ENCODE measurements at regions not wholly inside any gene's neighbourhood (a gene's known extent, or its start where the extent isn't known, plus 50 kb on each side); places are given as distances from the start of the nearest gene placed in this dataset.
"Not testable (repeated sequence)": the region's sequence is repeated elsewhere in the genome, so short reads cannot be mapped to it uniquely, and the experiment has no call there.

DNA sequence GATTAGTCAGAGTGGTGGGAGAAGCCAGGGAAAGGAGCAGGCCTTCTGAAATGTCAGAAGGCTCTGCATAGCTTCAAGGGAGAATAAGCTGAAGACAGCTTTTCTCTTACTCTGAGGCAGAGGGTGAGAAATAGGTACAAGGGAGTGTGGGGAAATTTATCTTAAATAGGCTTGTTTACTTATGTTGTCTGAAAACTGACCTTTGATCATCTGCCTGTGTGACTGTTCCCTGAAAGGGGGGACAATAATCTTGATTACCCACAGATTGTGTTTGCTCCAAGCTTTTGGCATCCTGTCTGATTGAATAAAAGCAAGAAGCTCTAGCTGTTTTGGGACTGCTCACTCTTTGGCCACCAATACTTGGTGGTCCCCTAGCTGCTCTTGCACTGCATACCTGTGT, 91.7 kb upstream of the TMSB4Y start:
- Histone ChIP-seq H3K9me3 (ENCODE audit: low read length) (no peaks in the 10 kb centered on the region), H3K4me2 (ENCODE audit: low read length) (no peak overlapping the region)
- TF ChIP-seq, protein P1, sequence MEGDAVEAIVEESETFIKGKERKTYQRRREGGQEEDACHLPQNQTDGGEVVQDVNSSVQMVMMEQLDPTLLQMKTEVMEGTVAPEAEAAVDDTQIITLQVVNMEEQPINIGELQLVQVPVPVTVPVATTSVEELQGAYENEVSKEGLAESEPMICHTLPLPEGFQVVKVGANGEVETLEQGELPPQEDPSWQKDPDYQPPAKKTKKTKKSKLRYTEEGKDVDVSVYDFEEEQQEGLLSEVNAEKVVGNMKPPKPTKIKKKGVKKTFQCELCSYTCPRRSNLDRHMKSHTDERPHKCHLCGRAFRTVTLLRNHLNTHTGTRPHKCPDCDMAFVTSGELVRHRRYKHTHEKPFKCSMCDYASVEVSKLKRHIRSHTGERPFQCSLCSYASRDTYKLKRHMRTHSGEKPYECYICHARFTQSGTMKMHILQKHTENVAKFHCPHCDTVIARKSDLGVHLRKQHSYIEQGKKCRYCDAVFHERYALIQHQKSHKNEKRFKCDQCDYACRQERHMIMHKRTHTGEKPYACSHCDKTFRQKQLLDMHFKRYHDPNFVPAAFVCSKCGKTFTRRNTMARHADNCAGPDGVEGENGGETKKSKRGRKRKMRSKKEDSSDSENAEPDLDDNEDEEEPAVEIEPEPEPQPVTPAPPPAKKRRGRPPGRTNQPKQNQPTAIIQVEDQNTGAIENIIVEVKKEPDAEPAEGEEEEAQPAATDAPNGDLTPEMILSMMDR (IDR thresholded peaks at IDR 0.05; ENCODE audit: low read length) = no peak
- TF ChIP-seq EZH2 (IDR thresholded peaks at IDR 0.05; ENCODE audit: borderline replicate concordance, low read length) = no peak

DNA sequence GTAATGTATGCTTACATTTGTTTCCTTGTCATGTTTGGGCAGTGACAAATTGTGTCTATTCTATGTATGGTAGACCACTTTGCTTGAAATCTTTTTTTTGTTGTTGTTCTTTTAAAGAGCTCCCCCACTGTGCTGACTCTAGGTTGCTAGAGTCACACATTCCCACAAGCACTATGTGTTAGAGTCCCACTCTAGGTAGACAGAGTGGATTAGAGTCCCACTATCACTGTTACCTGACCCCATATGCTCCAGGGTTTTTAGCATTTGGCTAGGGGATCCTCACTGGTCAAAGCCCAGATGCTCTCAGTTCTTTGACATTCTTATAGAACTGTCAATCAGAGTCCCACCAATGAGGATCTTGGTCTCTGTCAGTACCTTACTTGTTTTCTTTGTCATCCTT, 111.2 kb upstream of the TMSB4Y start:
- H3K9me3 ChIP-seq (ENCODE audit: low read length) = no peaks in the 10 kb centered on the region
- H3K36me3 ChIP-seq (ENCODE audit: insufficient read depth, low read length) = no peaks in the 10 kb centered on the region
- no peaks in the 10 kb centered on the region for H3K79me2 ChIP-seq (ENCODE audit: insufficient read depth, low read length)
- H3K27me3 ChIP-seq (ENCODE audit: insufficient read depth, low read length) = no peaks in the 10 kb centered on the region
- H3F3A ChIP-seq (ENCODE audit: insufficient read depth, low read length) = no peaks in the 10 kb centered on the region
- H3K4me1 ChIP-seq (ENCODE audit: insufficient read depth, low read length, severe bottlenecking) = no peaks in the 10 kb centered on the region
- no peak overlapping the region for H3K4me3 ChIP-seq (ENCODE audit: low read depth, low read length, poor library complexity, severe bottlenecking)
- no peaks in the 10 kb centered on the region for H3K9me2 ChIP-seq (ENCODE audit: low read depth, low read length)
- no peak overlapping the region for H2AFZ ChIP-seq (ENCODE audit: low read length)
- H3K4me2 ChIP-seq (ENCODE audit: low read length) = no peak overlapping the region
- H3K9ac ChIP-seq (ENCODE audit: low read length) = no peak overlapping the region
- H3K27ac ChIP-seq (ENCODE audit: low read depth, low read length, poor library complexity, severe bottlenecking) = no peak overlapping the region
- TF ChIP-seq, protein P1 (IDR thresholded peaks at IDR 0.05; ENCODE audit: low read length) = no peak
- no peak for TF ChIP-seq EZH2 (IDR thresholded peaks at IDR 0.05; ENCODE audit: borderline replicate concordance, low read length)
- H4K20me1 ChIP-seq (ENCODE audit: insufficient read depth, low read length) = no peaks in the 10 kb centered on the region

More for the DNA sequence above, 91.7 kb upstream of the TMSB4Y start:
- Histone ChIP-seq H3K4me1 (ENCODE audit: insufficient read depth, low read length, severe bottlenecking) (no peaks in the 10 kb centered on the region), H3K79me2 (ENCODE audit: insufficient read depth, low read length) (no peaks in the 10 kb centered on the region), H3K4me3 (ENCODE audit: low read depth, low read length, poor library complexity, severe bottlenecking) (no peak overlapping the region), H3K36me3 (ENCODE audit: insufficient read depth, low read length) (no peaks in the 10 kb centered on the region), H2AFZ (ENCODE audit: low read length) (no peak overlapping the region), H3K27ac (ENCODE audit: low read depth, low read length, poor library complexity, severe bottlenecking) (no peak overlapping the region), H3F3A (ENCODE audit: insufficient read depth, low read length) (no peaks in the 10 kb centered on the region), H4K20me1 (ENCODE audit: insufficient read depth, low read length) (no peaks in the 10 kb centered on the region), H3K9ac (ENCODE audit: low read length) (no peak overlapping the region), H3K9me2 (ENCODE audit: low read depth, low read length) (no peaks in the 10 kb centered on the region), H3K27me3 (ENCODE audit: insufficient read depth, low read length) (no peaks in the 10 kb centered on the region)

DNA sequence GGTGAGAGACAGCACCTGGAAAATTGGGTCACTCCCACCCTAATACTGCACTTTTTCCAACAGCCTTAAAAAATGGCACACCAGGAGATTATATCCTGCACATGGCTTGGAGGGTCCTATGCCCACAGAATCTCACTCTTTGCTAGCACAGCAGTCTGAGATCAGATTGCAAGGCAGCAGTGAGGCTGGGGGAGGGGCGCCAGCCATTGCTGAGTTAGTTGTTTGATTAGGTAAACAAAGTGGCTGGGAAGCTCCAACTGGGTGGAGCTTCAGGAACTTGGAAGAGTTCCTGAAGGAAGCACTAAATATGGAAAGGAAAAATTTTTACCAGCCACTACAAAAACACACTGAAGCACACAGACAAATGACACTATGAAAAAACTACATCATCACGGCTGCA, 91.1 kb upstream of the UTY start:
- not testable (repeated sequence) for H4K20me1 ChIP-seq (ENCODE audit: insufficient read depth, low read length); H3K9me2 ChIP-seq (ENCODE audit: low read depth, low read length); H3K36me3 ChIP-seq (ENCODE audit: insufficient read depth, low read length); H2AFZ ChIP-seq (ENCODE audit: low read length); H3K4me2 ChIP-seq (ENCODE audit: low read length); H3K4me3 ChIP-seq (ENCODE audit: low read depth, low read length, poor library complexity, severe bottlenecking); H3F3A ChIP-seq (ENCODE audit: insufficient read depth, low read length); H3K27me3 ChIP-seq (ENCODE audit: insufficient read depth, low read length); H3K27ac ChIP-seq (ENCODE audit: low read depth, low read length, poor library complexity, severe bottlenecking); H3K79me2 ChIP-seq (ENCODE audit: insufficient read depth, low read length); H3K9ac ChIP-seq (ENCODE audit: low read length); H3K9me3 ChIP-seq (ENCODE audit: low read length); H3K4me1 ChIP-seq (ENCODE audit: insufficient read depth, low read length, severe bottlenecking)

DNA sequence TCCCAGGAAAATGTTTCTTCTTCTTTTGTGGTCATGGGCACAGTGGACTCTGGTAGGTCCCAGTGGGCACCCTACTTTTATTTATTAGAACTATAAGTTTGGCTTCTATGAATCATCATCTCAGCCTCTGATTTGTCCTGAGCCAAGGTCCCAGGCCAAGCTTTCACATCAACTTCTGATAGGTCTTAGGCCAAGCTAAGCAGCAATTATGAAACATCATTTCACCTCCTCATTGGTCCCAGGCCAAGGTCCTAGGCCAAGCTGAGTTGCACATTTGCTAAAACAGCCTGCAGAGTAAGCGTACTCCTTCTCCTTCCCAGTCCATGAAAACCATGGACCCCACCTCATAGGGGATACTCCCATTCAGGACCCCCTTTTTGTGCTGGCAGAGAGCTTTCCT, 87.4 kb upstream of the UTY start:
- no peaks in the 10 kb centered on the region for H3K79me2 ChIP-seq (ENCODE audit: insufficient read depth, low read length)
- H3K4me1 ChIP-seq (ENCODE audit: insufficient read depth, low read length, severe bottlenecking) = no peaks in the 10 kb centered on the region
- H2AFZ ChIP-seq (ENCODE audit: low read length) = no peak overlapping the region
- no peaks in the 10 kb centered on the region for H3K36me3 ChIP-seq (ENCODE audit: insufficient read depth, low read length)
- no peak overlapping the region for H3K4me2 ChIP-seq (ENCODE audit: low read length)
- H4K20me1 ChIP-seq (ENCODE audit: insufficient read depth, low read length) = no peaks in the 10 kb centered on the region
- no peak overlapping the region for H3K4me3 ChIP-seq (ENCODE audit: low read depth, low read length, poor library complexity, severe bottlenecking)
- no peak overlapping the region for H3K9ac ChIP-seq (ENCODE audit: low read length)
- no peaks in the 10 kb centered on the region for H3K9me3 ChIP-seq (ENCODE audit: low read length)
- no peak for TF ChIP-seq EZH2 (IDR thresholded peaks at IDR 0.05; ENCODE audit: borderline replicate concordance, low read length)
- TF ChIP-seq, protein P1 (IDR thresholded peaks at IDR 0.05; ENCODE audit: low read length) = no peak
- no peaks in the 10 kb centered on the region for H3F3A ChIP-seq (ENCODE audit: insufficient read depth, low read length)
- no peak overlapping the region for H3K27ac ChIP-seq (ENCODE audit: low read depth, low read length, poor library complexity, severe bottlenecking)
- H3K27me3 ChIP-seq (ENCODE audit: insufficient read depth, low read length) = no peaks in the 10 kb centered on the region
- no peaks in the 10 kb centered on the region for H3K9me2 ChIP-seq (ENCODE audit: low read depth, low read length)
